Glutamatergic neuron (in vitro differentiated cells): ENCODE measurements at regions not wholly inside any gene's neighbourhood (a gene's known extent, or its start where the extent isn't known, plus 50 kb on each side); places are given as distances from the start of the nearest gene placed in this dataset.
"Not testable (repeated sequence)": the region's sequence is repeated elsewhere in the genome, so short reads cannot be mapped to it uniquely, and the experiment has no call there.

Experiments
- DNase-seq: peaks from one replicate; pipeline ENCODE4 v3.0.0; 2022
- H3K27ac Mint-ChIP-seq: one replicate; pipeline ENCODE4 v1.8.0; 2020; ENCODE audit warnings: mild to moderate bottlenecking, mixed read lengths, inconsistent platforms; ENCODE audit not compliant: unreplicated experiment
- H3K27me3 Mint-ChIP-seq: one replicate; pipeline ENCODE4 v1.8.0; 2020; ENCODE audit warnings: mild to moderate bottlenecking, moderate library complexity, mixed read lengths, inconsistent platforms; ENCODE audit not compliant: unreplicated experiment
- H3K36me3 Mint-ChIP-seq: one replicate; pipeline ENCODE4 v1.8.0; 2020; ENCODE audit warnings: mild to moderate bottlenecking, mixed read lengths, inconsistent platforms; ENCODE audit not compliant: unreplicated experiment
- H3K4me1 Mint-ChIP-seq: one replicate; pipeline ENCODE4 v1.8.0; 2020; ENCODE audit warnings: mild to moderate bottlenecking, low read depth, mixed read lengths, inconsistent platforms; ENCODE audit not compliant: unreplicated experiment
- H3K4me3 Mint-ChIP-seq: one replicate; pipeline ENCODE4 v1.8.0; 2020; ENCODE audit warnings: mild to moderate bottlenecking, mixed read lengths, inconsistent platforms; ENCODE audit not compliant: unreplicated experiment
- H3K9me3 Mint-ChIP-seq: one replicate; pipeline ENCODE4 v1.8.0; 2020; ENCODE audit warnings: mild to moderate bottlenecking, moderate library complexity, mixed read lengths, inconsistent platforms; ENCODE audit not compliant: unreplicated experiment
- CTCF ChIP-seq: fragments of 200-600 bp; sonication (generic); IDR thresholded peaks from one replicate; pipeline ENCODE4 v1.5.0; 2021; ENCODE audit not compliant: partially characterized antibody, unreplicated experiment

GRCh38 chr19:14320253-14320652, 61.0 kb upstream of the ADGRE5 start:
- no peak for DNase-seq
- Mint-ChIP-seq H3K9me3 (peaks cover 4% of the 10 kb centered on the region), H3K27ac (no peak overlapping the region), H3K27me3 (peaks cover 5% of the 10 kb centered on the region), H3K4me3 (no peak overlapping the region), H3K36me3 (peaks cover 8% of the 10 kb centered on the region), H3K4me1 (no peaks in the 10 kb centered on the region)
- TF ChIP-seq CTCF: no peak

GRCh38 chr19:14319720-14320119, 61.5 kb upstream of the ADGRE5 start:
- DNase-seq, H3K4me3 Mint-ChIP-seq, H3K4me1 Mint-ChIP-seq, H3K9me3 Mint-ChIP-seq, H3K36me3 Mint-ChIP-seq, H3K27me3 Mint-ChIP-seq, H3K27ac Mint-ChIP-seq: not testable (repeated sequence)

GRCh38 chr19:14318873-14319272, 62.4 kb upstream of the ADGRE5 start:
- peak; percentile 25 for DNase-seq
- no peak for TF ChIP-seq CTCF
- Mint-ChIP-seq H3K4me1 (no peaks in the 10 kb centered on the region), H3K9me3 (peaks cover 4% of the 10 kb centered on the region), H3K36me3 (peaks cover 8% of the 10 kb centered on the region), H3K4me3 (no peak overlapping the region), H3K27me3 (peaks cover 5% of the 10 kb centered on the region), H3K27ac (no peak overlapping the region)

GRCh38 chr19:14317157-14317556, 64.1 kb upstream of the ADGRE5 start:
- DNase-seq: no peak
- Mint-ChIP-seq H3K27me3 (peaks cover 2% of the 10 kb centered on the region), H3K36me3 (peaks cover 8% of the 10 kb centered on the region), H3K4me1 (no peaks in the 10 kb centered on the region), H3K9me3 (peaks cover 4% of the 10 kb centered on the region), H3K27ac (no peak overlapping the region), H3K4me3 (no peak overlapping the region)
- no peak for TF ChIP-seq CTCF

- Mint-ChIP-seq H3K9me3 (no peaks in the 10 kb centered on the region), H3K27ac (no peak overlapping the region)
Observed at GRCh38 chr19:14315433-14315832, 65.8 kb upstream of the ADGRE5 start.

More at GRCh38 chr19:14315433-14315832, 65.8 kb upstream of the ADGRE5 start:
- H3K36me3 Mint-ChIP-seq: peaks cover 4% of the 10 kb centered on the region
- H3K4me3 Mint-ChIP-seq: no peak overlapping the region
- TF ChIP-seq CTCF: no peak
- DNase-seq: no peak
- H3K27me3 Mint-ChIP-seq: peaks cover 4% of the 10 kb centered on the region
- no peaks in the 10 kb centered on the region for H3K4me1 Mint-ChIP-seq
